RCC 7860 (cell line): ENCODE measurements at regions not wholly inside any gene's neighbourhood (a gene's known extent, or its start where the extent isn't known, plus 50 kb on each side); places are given as distances from the start of the nearest gene placed in this dataset.

Experiments
- DNase-seq: peaks from one replicate; pipeline ENCODE4 v3.0.0-alpha.2; 2015; ENCODE audit warnings: low spot score
- FAIRE-seq: peaks from 2 replicates; lab custom pipeline; 2012; peaks lifted over from hg19 to GRCh38; lab: Jason Lieb, UNC

GRCh38 chr12:92471551-92471950 is 231.2 kb upstream of the PLEKHG7 start:
- DNase-seq (no peak), FAIRE-seq (no peak)

GRCh38 chr12:92470608-92471021 is 232.2 kb upstream of the PLEKHG7 start:
- DNase-seq (no peak), FAIRE-seq (no peak)

- no peak for FAIRE-seq
- no peak for DNase-seq
Observed at GRCh38 chr12:92469837-92470236, 233.0 kb upstream of the PLEKHG7 start.

- FAIRE-seq (no peak), DNase-seq (no peak)
Observed at GRCh38 chr12:92468358-92469020, 234.3 kb upstream of the PLEKHG7 start.

GRCh38 chr12:92467886-92468285 is 234.9 kb upstream of the PLEKHG7 start:
- DNase-seq, result peak; percentile 16
- no peak for FAIRE-seq

GRCh38 chr12:92466391-92467305 is 236.1 kb upstream of the PLEKHG7 start:
- DNase-seq (no peak), FAIRE-seq (no peak)

GRCh38 chr12:92465786-92466295 is 236.9 kb upstream of the PLEKHG7 start:
- FAIRE-seq, result no peak
- DNase-seq, result no peak

- FAIRE-seq (no peak), DNase-seq (no peak)
Observed at GRCh38 chr12:92464911-92465310, 237.9 kb upstream of the PLEKHG7 start.

GRCh38 chr12:92463171-92463570 is 239.6 kb upstream of the PLEKHG7 start:
- no peak for DNase-seq
- no peak for FAIRE-seq

GRCh38 chr12:92462527-92462926 is 240.3 kb upstream of the PLEKHG7 start:
- no peak for DNase-seq
- FAIRE-seq, result peak; percentile 5

GRCh38 chr12:92462049-92462448 is 240.7 kb upstream of the PLEKHG7 start:
- no peak for DNase-seq

GRCh38 chr12:92459850-92460249 is 242.9 kb upstream of the PLEKHG7 start:
- FAIRE-seq, result no peak

More at GRCh38 chr12:92462049-92462448, 240.7 kb upstream of the PLEKHG7 start:
- FAIRE-seq, result peak; percentile 91

GRCh38 chr12:92458996-92459395 is 243.8 kb upstream of the PLEKHG7 start:
- no peak for DNase-seq
- FAIRE-seq, result no peak

More at GRCh38 chr12:92459850-92460249, 242.9 kb upstream of the PLEKHG7 start:
- no peak for DNase-seq

- no peak for FAIRE-seq
- DNase-seq, result no peak
Observed at GRCh38 chr12:92457458-92458180, 245.2 kb upstream of the PLEKHG7 start.

- DNase-seq (no peak), FAIRE-seq (no peak)
Observed at GRCh38 chr12:92452763-92453162, 250.0 kb upstream of the PLEKHG7 start.

GRCh38 chr12:92446083-92446460 is 256.7 kb upstream of the PLEKHG7 start:
- DNase-seq, result no peak
- FAIRE-seq, result no peak

GRCh38 chr12:92445253-92446082 is 257.3 kb upstream of the PLEKHG7 start:
- no peak for FAIRE-seq
- DNase-seq, result no peak

GRCh38 chr12:92444763-92445162 is 258.0 kb upstream of the PLEKHG7 start:
- FAIRE-seq (no peak), DNase-seq (no peak)

- FAIRE-seq (no peak), DNase-seq (no peak)
Observed at GRCh38 chr12:92442782-92443181, 260.0 kb upstream of the PLEKHG7 start.

- DNase-seq, result no peak
- FAIRE-seq, result no peak
Observed at GRCh38 chr12:92440072-92440471, 262.7 kb upstream of the PLEKHG7 start.
